ENCODE measurements at regions not wholly inside any gene's neighbourhood (a gene's known extent, or its start where the extent isn't known, plus 50 kb on each side); places are given as distances from the start of the nearest gene placed in this dataset.

DNA sequence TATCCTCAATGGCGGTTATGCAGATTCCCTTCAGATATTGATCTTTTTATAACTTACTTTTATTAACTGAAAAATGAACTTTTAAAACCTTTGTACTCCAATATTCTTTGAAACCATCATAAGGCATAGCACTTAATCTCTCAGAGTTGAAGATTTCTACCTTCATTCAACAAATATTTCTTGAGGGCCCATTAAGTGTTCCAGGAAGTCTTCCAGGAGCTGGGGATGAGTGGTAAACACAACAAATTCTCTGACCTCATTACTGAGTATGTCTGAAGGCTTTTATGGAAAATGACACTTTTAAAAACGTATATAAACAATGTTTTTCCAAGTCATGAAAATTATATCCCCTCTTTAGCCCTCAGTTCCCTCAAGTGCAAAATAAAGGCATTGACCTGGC is 575.3 kb upstream of the IL12A start:
- no peaks in the 10 kb centered on the region for H3K79me2 ChIP-seq (ENCODE audit: insufficient read depth, low read depth)
- H3K4me1 ChIP-seq (ENCODE audit: low read depth, poor library complexity, severe bottlenecking): no peaks in the 10 kb centered on the region
- no peaks in the 10 kb centered on the region for H3K27me3 ChIP-seq (ENCODE audit: insufficient read depth, low read depth)
- TF ChIP-seq CTCF (conservative IDR thresholded peaks at IDR 0.05; ENCODE audit: low read depth, low read length): no peak
- no peak overlapping the region for H3K27ac ChIP-seq
- no peak overlapping the region for H2AFZ ChIP-seq (ENCODE audit: low read depth)
- no peaks in the 10 kb centered on the region for H4K20me1 ChIP-seq (ENCODE audit: insufficient read depth)
- no peak overlapping the region for H3K9ac ChIP-seq
- H3K36me3 ChIP-seq (ENCODE audit: insufficient read depth): no peaks in the 10 kb centered on the region
- H3K4me2 ChIP-seq: no peak overlapping the region
- no peak overlapping the region for H3K4me3 ChIP-seq (IDR thresholded peaks at IDR 0.05; ENCODE audit: insufficient read depth, low read depth, low read length)

GRCh38 chr3:159416856-159417255 is 571.8 kb upstream of the IL12A start:
- no peak for TF ChIP-seq CTCF (conservative IDR thresholded peaks at IDR 0.05; ENCODE audit: low read depth, low read length)
- H3K27ac ChIP-seq: no peak overlapping the region
- no peaks in the 10 kb centered on the region for H3K79me2 ChIP-seq (ENCODE audit: insufficient read depth, low read depth)
- H3K36me3 ChIP-seq (ENCODE audit: insufficient read depth): no peaks in the 10 kb centered on the region
- no peak overlapping the region for H3K4me3 ChIP-seq (IDR thresholded peaks at IDR 0.05; ENCODE audit: insufficient read depth, low read depth, low read length)
- no peaks in the 10 kb centered on the region for H3K4me1 ChIP-seq (ENCODE audit: low read depth, poor library complexity, severe bottlenecking)
- H3K4me2 ChIP-seq: no peak overlapping the region
- H2AFZ ChIP-seq (ENCODE audit: low read depth): no peak overlapping the region
- no peaks in the 10 kb centered on the region for H3K27me3 ChIP-seq (ENCODE audit: insufficient read depth, low read depth)
- no peak overlapping the region for H3K9ac ChIP-seq
- no peaks in the 10 kb centered on the region for H4K20me1 ChIP-seq (ENCODE audit: insufficient read depth)

GRCh38 chr3:159417761-159418160 is 570.9 kb upstream of the IL12A start:
- Histone ChIP-seq H3K4me2 (no peak overlapping the region), H3K27ac (no peak overlapping the region), H4K20me1 (ENCODE audit: insufficient read depth) (no peaks in the 10 kb centered on the region), H3K4me3 (IDR thresholded peaks at IDR 0.05; ENCODE audit: insufficient read depth, low read depth, low read length) (no peak overlapping the region), H3K9ac (no peak overlapping the region), H2AFZ (ENCODE audit: low read depth) (no peak overlapping the region), H3K79me2 (ENCODE audit: insufficient read depth, low read depth) (no peaks in the 10 kb centered on the region), H3K4me1 (ENCODE audit: low read depth, poor library complexity, severe bottlenecking) (no peaks in the 10 kb centered on the region), H3K27me3 (ENCODE audit: insufficient read depth, low read depth) (no peaks in the 10 kb centered on the region), H3K36me3 (ENCODE audit: insufficient read depth) (no peaks in the 10 kb centered on the region)
- TF ChIP-seq CTCF (conservative IDR thresholded peaks at IDR 0.05; ENCODE audit: low read depth, low read length): no peak

DNA sequence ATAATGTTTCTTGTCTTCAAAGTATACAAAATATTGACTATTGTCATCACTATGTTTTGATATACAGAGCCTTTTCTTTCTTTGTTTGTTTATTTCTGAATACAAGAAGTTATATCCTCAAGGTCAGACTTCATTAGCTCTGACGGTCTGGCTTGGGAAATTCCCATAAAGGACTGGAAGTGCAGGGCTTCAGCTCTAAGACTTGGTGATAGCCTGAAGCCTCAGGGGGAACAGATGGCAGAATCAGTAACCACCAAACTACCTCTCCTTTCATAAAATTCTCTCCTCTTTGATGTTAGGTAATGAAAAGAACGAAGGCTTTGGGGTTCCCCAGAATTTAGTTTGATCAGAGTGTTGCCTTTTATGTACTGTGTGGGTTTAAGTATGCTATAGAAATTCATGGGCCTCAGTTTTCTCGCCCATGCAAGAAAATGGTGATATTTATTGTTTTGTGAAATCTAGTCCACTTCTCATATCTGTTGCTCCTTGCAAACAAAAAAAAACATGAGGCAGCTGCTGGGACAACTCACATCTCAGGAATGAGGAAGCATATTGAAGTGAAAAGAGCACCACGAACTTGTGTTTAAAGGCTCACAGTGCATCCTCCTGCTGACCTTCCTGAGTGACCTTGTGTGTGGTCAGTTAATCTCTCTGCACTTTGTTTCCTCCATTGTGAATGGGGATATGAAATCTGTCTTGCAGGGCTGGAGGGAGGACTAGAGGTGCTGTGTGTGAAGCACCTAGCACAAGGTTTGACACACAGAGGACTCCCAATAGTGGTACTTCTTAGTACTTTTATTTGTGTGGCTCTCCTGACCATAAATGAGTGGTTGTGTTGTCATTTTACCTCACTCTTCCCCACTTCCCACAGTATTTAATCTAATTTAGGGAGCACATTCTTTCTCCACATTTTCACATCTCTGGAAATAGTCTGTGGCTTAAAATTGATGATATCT is 569.8 kb upstream of the IL12A start:
- H4K20me1 ChIP-seq (ENCODE audit: insufficient read depth): no peaks in the 10 kb centered on the region
- no peak for TF ChIP-seq CTCF (conservative IDR thresholded peaks at IDR 0.05; ENCODE audit: low read depth, low read length)
- no peak overlapping the region for H3K9ac ChIP-seq
- H3K4me1 ChIP-seq (ENCODE audit: low read depth, poor library complexity, severe bottlenecking): no peaks in the 10 kb centered on the region
- H3K79me2 ChIP-seq (ENCODE audit: insufficient read depth, low read depth): no peaks in the 10 kb centered on the region
- no peak overlapping the region for H3K27ac ChIP-seq
- no peak overlapping the region for H3K4me3 ChIP-seq (IDR thresholded peaks at IDR 0.05; ENCODE audit: insufficient read depth, low read depth, low read length)
- H3K36me3 ChIP-seq (ENCODE audit: insufficient read depth): no peaks in the 10 kb centered on the region
- no peaks in the 10 kb centered on the region for H3K27me3 ChIP-seq (ENCODE audit: insufficient read depth, low read depth)
- H2AFZ ChIP-seq (ENCODE audit: low read depth): no peak overlapping the region
- no peak overlapping the region for H3K4me2 ChIP-seq

Measured in KMS-11 (cell line).